GM18873 (cell line): ENCODE measurements at regions not wholly inside any gene's neighbourhood (a gene's known extent, or its start where the extent isn't known, plus 50 kb on each side); places are given as distances from the start of the nearest gene placed in this dataset.
A peak's percentile ranks its signal among the peaks of the same experiment; 100 is the strongest.
"Not testable (repeated sequence)": the region's sequence is repeated elsewhere in the genome, so short reads cannot be mapped to it uniquely, and the experiment has no call there.

ENCODE experiments used
- ATAC-seq: cut with Tn5 transposase; IDR thresholded peaks from one replicate; pipeline ENCODE4 v1.9.1; 2021; ENCODE audit warnings: mild to moderate bottlenecking, moderate library complexity, moderate number of reproducible peaks; ENCODE audit not compliant: unreplicated experiment, low FRiP score

DNA sequence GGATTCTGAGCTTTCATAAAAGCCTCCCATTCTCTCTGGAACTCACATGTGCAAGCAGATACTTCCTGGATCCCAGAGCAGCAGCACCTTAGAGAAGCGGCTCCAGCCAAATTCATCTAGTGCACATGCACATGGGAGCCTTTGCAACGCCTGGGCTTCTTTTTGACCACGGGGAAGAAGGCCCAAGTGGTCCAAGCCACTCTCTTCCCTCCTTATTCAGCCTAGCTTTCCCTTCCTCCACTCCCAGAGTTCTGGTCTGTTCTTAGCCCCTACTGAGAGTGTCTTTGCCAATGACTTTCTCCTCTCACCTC is 118.7 kb downstream of the ZNF365 start:
- ATAC-seq = no peak

GRCh38 chr10:62496925-62497324 is 122.8 kb downstream of the ZNF365 start:
- ATAC-seq = no peak

DNA sequence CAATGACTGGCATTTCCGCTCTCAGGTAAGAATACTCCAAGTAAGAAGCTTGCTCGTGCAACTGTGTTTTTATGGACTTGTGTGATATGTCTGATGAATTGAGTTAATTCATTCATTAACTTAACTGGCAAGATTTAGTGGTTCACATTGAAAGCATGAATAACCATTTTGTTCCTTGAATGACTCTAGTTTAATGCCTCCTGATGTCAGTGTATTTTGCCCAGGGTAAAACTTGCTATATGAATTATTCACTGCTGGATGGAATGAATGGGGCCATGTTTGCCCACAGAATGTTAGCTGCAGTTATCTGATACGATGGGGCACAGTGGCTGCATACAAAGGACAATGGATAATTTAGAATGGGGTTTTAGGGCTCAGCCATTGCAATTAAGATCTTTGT is 124.1 kb downstream of the ZNF365 start:
- ATAC-seq = no peak

- not testable (repeated sequence) for ATAC-seq
Observed at GRCh38 chr10:62500116-62500515, 125.9 kb downstream of the ZNF365 start.

- no peak for ATAC-seq
Observed at GRCh38 chr10:62501547-62501946, 127.4 kb downstream of the ZNF365 start.

DNA sequence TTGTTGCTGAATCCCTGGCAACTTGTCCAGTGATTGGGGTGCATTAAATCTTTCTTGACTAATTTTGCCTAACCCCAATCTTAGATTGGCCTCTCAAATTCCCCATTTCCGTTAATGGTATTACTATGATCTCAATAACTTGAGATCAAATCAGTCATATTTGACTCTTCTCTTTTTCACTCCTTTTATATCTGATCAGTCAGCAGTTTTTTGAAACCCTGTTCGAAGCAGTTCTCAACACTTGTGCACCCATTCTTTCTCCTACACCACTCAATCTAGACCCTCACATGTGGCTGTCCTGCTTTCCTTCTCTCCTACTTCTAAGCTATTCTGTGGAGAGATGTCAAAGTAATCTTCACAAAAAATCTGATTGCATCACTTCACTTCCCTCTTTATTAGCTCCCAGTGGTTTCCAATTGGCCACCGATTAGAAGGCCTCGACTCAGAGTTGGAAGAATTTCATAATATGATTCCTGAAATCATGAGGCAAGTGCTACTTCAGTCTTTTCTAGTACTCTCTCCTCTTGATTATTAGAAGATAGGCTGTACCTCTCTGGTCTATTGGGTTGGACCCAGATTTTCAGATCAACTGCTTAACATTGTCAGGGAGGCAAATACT is 128.9 kb downstream of the ZNF365 start:
- ATAC-seq = no peak

DNA sequence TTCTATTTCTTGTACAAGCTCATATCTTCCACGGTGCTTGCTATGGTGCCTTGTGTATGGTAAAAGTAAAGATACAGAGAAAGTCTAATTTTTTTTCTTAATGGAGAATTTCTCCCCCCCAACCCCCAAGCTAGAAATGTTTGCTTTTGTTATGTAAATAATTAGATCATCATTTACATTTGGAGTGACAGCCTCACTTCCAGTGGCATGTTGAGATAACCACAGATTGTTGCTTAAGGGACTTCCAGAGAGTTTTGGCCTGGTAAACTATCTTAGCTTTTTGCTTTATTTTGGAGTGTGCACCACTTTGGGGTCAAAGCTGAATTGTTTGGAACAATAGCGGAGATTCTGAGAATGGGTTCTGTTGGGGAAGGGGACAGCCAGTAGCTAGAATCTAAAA is 129.7 kb downstream of the ZNF365 start:
- ATAC-seq = no peak

DNA sequence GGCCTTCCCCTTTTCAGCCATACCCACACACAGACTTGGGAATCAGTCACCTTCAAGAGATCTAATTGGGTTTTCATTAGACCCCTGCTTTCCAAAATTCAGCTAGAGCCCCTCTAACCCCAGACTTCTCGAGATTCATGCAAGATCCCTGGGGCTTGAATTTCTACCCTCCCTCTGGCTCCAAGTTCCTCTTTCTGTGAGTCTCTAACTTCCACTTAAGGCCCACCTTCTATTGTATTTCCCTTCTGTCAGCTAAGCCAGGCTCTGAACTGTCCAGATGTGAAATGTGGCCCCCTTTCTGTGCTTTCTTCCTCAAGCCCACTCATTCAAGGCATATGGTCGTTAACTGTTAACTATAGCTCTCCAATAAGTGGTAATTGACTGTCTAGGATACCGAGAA is 132.2 kb downstream of the ZNF365 start:
- no peak for ATAC-seq

- ATAC-seq = peak; percentile 5
Observed at GRCh38 chr10:62511238-62511637, 137.1 kb downstream of the ZNF365 start.

DNA sequence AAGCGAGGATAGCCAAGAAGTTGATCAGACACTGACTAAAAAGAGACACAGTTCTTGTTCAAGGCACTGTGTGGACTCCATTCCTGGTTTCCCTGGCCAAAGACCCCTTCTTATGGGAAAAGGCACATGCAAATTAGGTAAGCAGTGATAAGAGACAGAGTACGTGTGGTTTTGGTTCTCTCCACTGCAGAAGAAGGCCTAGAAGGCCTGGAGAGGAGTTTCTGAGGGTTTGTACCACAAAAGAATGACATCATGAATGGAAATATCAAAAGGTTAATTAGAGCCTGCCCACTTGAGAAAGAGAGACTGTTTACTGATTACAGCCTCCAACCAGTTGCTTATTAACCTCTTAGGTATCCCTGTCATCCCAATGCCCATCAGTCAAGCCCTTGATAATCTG is 137.5 kb downstream of the ZNF365 start:
- ATAC-seq = peak; percentile 94

DNA sequence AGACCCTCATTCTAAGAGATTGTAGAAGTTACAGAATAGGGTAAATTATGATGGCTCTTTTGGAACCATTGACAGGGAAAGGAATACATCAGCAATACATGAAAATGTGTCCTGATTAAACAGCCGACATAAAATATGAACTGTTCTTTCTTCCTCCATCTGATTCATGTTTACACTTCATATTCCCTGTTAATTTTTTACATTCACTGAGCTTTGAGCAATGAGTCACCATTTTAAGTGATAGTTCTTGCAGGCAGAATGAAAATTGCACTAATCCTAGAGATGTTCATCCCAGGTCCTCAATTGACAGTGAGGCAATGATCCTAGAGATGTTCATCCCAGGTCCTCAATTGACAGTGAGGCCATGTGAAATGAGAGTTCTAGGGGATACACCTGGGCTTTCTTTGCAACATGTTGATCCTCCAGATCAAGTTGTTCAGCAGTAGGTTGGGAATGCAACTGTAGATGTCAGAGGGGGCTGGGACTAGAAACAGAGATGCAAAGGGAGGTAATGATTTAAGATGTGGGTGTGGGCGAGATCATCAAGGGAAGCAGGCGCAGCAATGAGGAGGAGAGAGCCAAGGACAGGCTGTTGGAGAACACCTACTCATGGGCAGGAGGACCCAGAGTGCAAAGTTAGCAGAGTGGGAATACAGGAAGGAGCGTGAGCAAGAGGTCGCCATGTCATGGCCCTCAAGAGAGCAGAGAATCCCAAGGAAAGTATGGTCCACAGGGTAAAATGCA is 138.7 kb downstream of the ZNF365 start:
- ATAC-seq = no peak

- ATAC-seq = no peak
Observed at GRCh38 chr10:62514079-62514693, 140.0 kb downstream of the ZNF365 start.

- ATAC-seq = no peak
Observed at GRCh38 chr10:62517252-62517651, 143.1 kb downstream of the ZNF365 start.

DNA sequence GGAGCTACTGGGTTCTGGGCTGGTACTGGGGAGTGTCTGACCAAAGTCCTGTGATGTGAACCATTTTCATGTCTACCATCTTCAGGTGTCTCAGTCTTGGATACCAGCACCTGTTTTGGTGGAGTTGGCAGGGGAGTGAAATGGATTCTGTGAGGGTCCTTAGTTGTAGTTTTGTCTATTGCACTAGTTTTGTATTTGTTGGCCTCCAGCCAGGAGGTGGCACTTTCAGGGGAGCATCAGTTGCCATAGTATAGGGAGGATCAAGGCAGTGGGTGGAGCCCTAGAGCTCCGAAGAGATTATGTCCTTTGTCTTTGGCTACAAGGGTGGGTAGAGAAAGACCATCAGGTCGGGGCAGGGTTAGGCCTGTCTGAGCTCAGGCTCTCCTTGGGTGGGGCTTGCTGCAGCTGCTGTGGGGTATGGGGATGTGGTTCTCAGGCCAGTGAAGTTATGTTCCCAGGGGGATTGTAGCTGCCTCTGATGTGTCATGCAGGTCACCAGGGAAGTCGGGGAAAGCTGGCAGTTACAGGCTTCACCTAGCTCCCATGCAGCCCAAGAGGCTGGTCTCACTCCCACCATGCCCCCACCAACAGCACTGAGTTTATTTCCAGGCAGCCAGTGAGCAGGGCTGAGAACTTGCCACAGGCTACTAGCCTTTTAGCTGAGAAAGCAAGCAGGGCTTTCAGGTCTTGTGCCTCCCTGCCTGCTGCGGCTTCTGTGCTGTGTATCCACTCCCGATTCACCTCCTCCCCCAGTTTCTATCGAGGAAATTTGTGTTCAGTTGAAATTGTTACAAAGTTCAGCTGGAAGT is 153.1 kb downstream of the ZNF365 start:
- peak; percentile 49 for ATAC-seq

- peak; percentile 92 for ATAC-seq
Observed at GRCh38 chr10:62528441-62528840, 154.3 kb downstream of the ZNF365 start.

- no peak for ATAC-seq
Observed at GRCh38 chr10:62529396-62529795, 155.2 kb downstream of the ZNF365 start.

- no peak for ATAC-seq
Observed at GRCh38 chr10:62534031-62534430, 159.9 kb downstream of the ZNF365 start.

GRCh38 chr10:62538606-62539005 is 164.4 kb downstream of the ZNF365 start:
- ATAC-seq = no peak

- ATAC-seq = no peak
Observed at GRCh38 chr10:62540389-62540788, 166.2 kb downstream of the ZNF365 start.

DNA sequence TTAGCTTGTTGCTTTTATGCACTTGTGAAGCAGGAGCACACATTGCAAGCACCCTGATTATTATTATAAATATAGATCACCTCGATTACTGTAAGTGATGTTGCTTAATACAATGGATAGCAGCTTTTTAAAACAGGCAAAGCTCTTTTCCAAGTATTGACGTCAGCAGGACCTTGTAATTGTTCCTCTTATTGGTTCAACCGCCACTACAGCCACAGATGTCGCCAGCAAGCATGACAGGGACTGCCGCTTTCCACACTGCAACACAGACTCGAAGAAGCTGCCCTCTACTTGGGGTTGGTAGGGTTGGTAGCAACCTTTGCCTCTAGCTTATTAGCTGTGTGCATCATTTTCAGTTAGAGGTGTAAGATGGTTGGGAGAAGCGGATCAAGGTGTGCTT is 167.6 kb downstream of the ZNF365 start:
- no peak for ATAC-seq
